ENCODE measurements at regions not wholly inside any gene's neighbourhood (a gene's known extent, or its start where the extent isn't known, plus 50 kb on each side); places are given as distances from the start of the nearest gene placed in this dataset.

GRCh38 chr18:29181151-29181901, 1004.4 kb upstream of the CDH2 start:
- no peak for TF ChIP-seq YY1 (IDR thresholded peaks at IDR 0.05; ENCODE audit: low read depth, low read length)
- TF ChIP-seq POLR2A (IDR thresholded peaks at IDR 0.05; ENCODE audit: control extremely low read depth in 1 of 2, low read depth in 2 of 2, low read length in 2 of 2), result no peak
- TF ChIP-seq, protein P1, sequence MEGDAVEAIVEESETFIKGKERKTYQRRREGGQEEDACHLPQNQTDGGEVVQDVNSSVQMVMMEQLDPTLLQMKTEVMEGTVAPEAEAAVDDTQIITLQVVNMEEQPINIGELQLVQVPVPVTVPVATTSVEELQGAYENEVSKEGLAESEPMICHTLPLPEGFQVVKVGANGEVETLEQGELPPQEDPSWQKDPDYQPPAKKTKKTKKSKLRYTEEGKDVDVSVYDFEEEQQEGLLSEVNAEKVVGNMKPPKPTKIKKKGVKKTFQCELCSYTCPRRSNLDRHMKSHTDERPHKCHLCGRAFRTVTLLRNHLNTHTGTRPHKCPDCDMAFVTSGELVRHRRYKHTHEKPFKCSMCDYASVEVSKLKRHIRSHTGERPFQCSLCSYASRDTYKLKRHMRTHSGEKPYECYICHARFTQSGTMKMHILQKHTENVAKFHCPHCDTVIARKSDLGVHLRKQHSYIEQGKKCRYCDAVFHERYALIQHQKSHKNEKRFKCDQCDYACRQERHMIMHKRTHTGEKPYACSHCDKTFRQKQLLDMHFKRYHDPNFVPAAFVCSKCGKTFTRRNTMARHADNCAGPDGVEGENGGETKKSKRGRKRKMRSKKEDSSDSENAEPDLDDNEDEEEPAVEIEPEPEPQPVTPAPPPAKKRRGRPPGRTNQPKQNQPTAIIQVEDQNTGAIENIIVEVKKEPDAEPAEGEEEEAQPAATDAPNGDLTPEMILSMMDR (IDR thresholded peaks at IDR 0.05; ENCODE audit: control extremely low read depth in 1 of 3, insufficient read depth in 1 of 3, low read depth in 1 of 3, low read length in 3 of 3), result no peak
- no peak for TF ChIP-seq CBX5 (IDR thresholded peaks at IDR 0.05; ENCODE audit: low read depth, low read length)
- no peak for TF ChIP-seq POLR2AphosphoS5 (IDR thresholded peaks at IDR 0.05; ENCODE audit: low read depth, low read length)
- TF ChIP-seq MAFK (IDR thresholded peaks at IDR 0.05; ENCODE audit: low read depth, low read length), result no peak
- no peak for TF ChIP-seq CHD2 (IDR thresholded peaks at IDR 0.05; ENCODE audit: low read length)
- no peak for TF ChIP-seq EP300 (IDR thresholded peaks at IDR 0.05; ENCODE audit: borderline replicate concordance in 1 of 2, low read depth in 2 of 2, low read length in 2 of 2)
- TF ChIP-seq EZH2 (IDR thresholded peaks at IDR 0.05; ENCODE audit: low read depth, low read length, severe bottlenecking), result no peak
- TF ChIP-seq ASH2L (IDR thresholded peaks at IDR 0.05; ENCODE audit: low read length), result no peak
- TF ChIP-seq EGR1 (IDR thresholded peaks at IDR 0.05; ENCODE audit: borderline replicate concordance, low read depth, low read length), result no peak
- no peak for TF ChIP-seq ATF3 (IDR thresholded peaks at IDR 0.05; ENCODE audit: insufficient read depth, low read depth, low read length)
